GM23248 (cell line): ENCODE measurements at regions not wholly inside any gene's neighbourhood (a gene's known extent, or its start where the extent isn't known, plus 50 kb on each side); places are given as distances from the start of the nearest gene placed in this dataset.

Source experiments
- EZH2 ChIP-seq: fragments of 200-600 bp; sonication (generic); IDR thresholded peaks from 2 replicates; pipeline ENCODE4 v1.6.1; 2018; ENCODE audit warnings: antibody characterized with exemption, mild to moderate bottlenecking; ENCODE audit not compliant: insufficient read depth, poor library complexity, severe bottlenecking
- EZH2phosphoT487 ChIP-seq: fragments of 200-600 bp; sonication (generic); IDR thresholded peaks from 2 replicates; pipeline ENCODE4 v1.6.1; 2018; ENCODE audit warnings: antibody characterized with exemption, moderate library complexity, mild to moderate bottlenecking, low read depth; ENCODE audit not compliant: insufficient read depth

DNA sequence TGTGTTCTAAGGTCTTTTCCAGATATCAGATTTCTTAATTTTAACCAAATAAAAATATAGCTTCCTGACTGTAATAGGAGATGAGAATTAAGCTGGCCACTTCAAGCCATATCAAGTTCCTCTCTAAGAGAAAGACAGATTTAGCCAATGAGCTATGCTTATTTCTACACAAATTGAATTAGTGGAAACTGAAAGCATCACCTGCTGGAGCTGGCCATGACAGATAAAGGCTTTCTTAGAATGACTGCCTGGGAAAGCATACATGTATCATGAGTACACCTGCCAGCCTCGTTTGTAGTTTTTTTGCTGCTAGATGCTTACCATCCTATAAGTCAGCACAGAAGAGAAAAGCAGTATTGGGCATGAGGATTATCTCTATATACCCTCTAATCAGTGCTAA lies 53.5 kb upstream of the DBX1 start:
- TF ChIP-seq EZH2 (no peak), EZH2phosphoT487 (no peak)
